ENCODE measurements at regions not wholly inside any gene's neighbourhood (a gene's known extent, or its start where the extent isn't known, plus 50 kb on each side); places are given as distances from the start of the nearest gene placed in this dataset.
A peak's percentile ranks its signal among the peaks of the same experiment; 100 is the strongest.

DNA sequence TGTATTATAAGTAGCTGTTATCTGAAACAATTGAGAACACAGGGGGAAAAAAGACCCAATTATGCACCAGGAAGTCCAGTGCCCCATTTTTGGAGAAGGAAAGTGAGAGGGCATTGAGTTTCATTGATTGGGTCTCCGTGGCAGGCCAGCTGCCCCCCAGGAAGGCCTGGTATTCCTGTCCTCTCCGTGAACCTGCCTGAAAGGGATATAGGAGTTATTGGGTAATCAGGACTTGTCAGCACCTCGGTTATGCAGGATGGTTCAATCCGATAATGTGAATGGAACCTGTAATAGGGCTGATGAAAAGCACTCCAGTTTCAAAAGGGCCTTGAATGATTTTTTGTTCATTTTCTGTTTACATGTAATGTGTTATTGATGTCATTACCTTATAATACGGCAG is 122.0 kb upstream of the RARB start:
- TF ChIP-seq CTCF (IDR thresholded peaks at IDR 0.05; ENCODE audit: extremely low read depth, low read depth, low read length) = no peak
- Histone ChIP-seq H3K9me3 (ENCODE audit: low read depth, low read length) (no peaks in the 10 kb centered on the region), H3K27ac (ENCODE audit: low read depth, low read length) (no peak overlapping the region), H3K36me3 (ENCODE audit: insufficient read depth, low read length) (no peaks in the 10 kb centered on the region), H3K4me1 (ENCODE audit: insufficient read depth, low read length) (no peaks in the 10 kb centered on the region), H4K20me1 (ENCODE audit: insufficient read depth, low read length) (no peaks in the 10 kb centered on the region), H3K27me3 (ENCODE audit: insufficient read depth, low read length) (no peaks in the 10 kb centered on the region), H3K79me2 (ENCODE audit: insufficient read depth, low read length) (no peaks in the 10 kb centered on the region), H2AFZ (ENCODE audit: low read length) (no peak overlapping the region), H3K4me3 (ENCODE audit: insufficient read depth, low read length) (no peak overlapping the region), H3K4me2 (ENCODE audit: insufficient read depth, low read length) (no peak overlapping the region)
- DNase-seq (ENCODE audit: insufficient read length, low spot score, missing footprints) = peak; percentile 51

GRCh38 chr3:25306705-25307104 is 121.4 kb upstream of the RARB start:
- H3K27me3 ChIP-seq (ENCODE audit: insufficient read depth, low read length) = no peaks in the 10 kb centered on the region
- no peak overlapping the region for H3K4me2 ChIP-seq (ENCODE audit: insufficient read depth, low read length)
- H4K20me1 ChIP-seq (ENCODE audit: insufficient read depth, low read length) = no peaks in the 10 kb centered on the region
- H3K4me3 ChIP-seq (ENCODE audit: insufficient read depth, low read length) = no peak overlapping the region
- DNase-seq (ENCODE audit: insufficient read length, low spot score, missing footprints) = no peak
- no peaks in the 10 kb centered on the region for H3K36me3 ChIP-seq (ENCODE audit: insufficient read depth, low read length)
- H3K27ac ChIP-seq (ENCODE audit: low read depth, low read length) = no peak overlapping the region
- no peak for TF ChIP-seq CTCF (IDR thresholded peaks at IDR 0.05; ENCODE audit: extremely low read depth, low read depth, low read length)
- no peaks in the 10 kb centered on the region for H3K4me1 ChIP-seq (ENCODE audit: insufficient read depth, low read length)
- H3K79me2 ChIP-seq (ENCODE audit: insufficient read depth, low read length) = no peaks in the 10 kb centered on the region
- H2AFZ ChIP-seq (ENCODE audit: low read length) = no peak overlapping the region
- H3K9me3 ChIP-seq (ENCODE audit: low read depth, low read length) = no peaks in the 10 kb centered on the region

GRCh38 chr3:25313286-25313685 is 114.8 kb upstream of the RARB start:
- Histone ChIP-seq H3K36me3 (ENCODE audit: insufficient read depth, low read length) (no peaks in the 10 kb centered on the region), H4K20me1 (ENCODE audit: insufficient read depth, low read length) (no peaks in the 10 kb centered on the region), H3K27me3 (ENCODE audit: insufficient read depth, low read length) (no peaks in the 10 kb centered on the region), H3K4me1 (ENCODE audit: insufficient read depth, low read length) (no peaks in the 10 kb centered on the region), H2AFZ (ENCODE audit: low read length) (no peak overlapping the region), H3K79me2 (ENCODE audit: insufficient read depth, low read length) (no peaks in the 10 kb centered on the region), H3K4me2 (ENCODE audit: insufficient read depth, low read length) (no peak overlapping the region), H3K4me3 (ENCODE audit: insufficient read depth, low read length) (no peak overlapping the region), H3K9me3 (ENCODE audit: low read depth, low read length) (no peaks in the 10 kb centered on the region), H3K27ac (ENCODE audit: low read depth, low read length) (no peak overlapping the region)
- DNase-seq (ENCODE audit: insufficient read length, low spot score, missing footprints) = no peak
- no peak for TF ChIP-seq CTCF (IDR thresholded peaks at IDR 0.05; ENCODE audit: extremely low read depth, low read depth, low read length)

- Histone ChIP-seq H3K4me3 (ENCODE audit: insufficient read depth, low read length) (no peak overlapping the region), H3K27ac (ENCODE audit: low read depth, low read length) (no peak overlapping the region), H4K20me1 (ENCODE audit: insufficient read depth, low read length) (no peaks in the 10 kb centered on the region), H3K36me3 (ENCODE audit: insufficient read depth, low read length) (no peaks in the 10 kb centered on the region), H3K9me3 (ENCODE audit: low read depth, low read length) (no peaks in the 10 kb centered on the region), H3K27me3 (ENCODE audit: insufficient read depth, low read length) (no peaks in the 10 kb centered on the region), H3K4me2 (ENCODE audit: insufficient read depth, low read length) (no peak overlapping the region), H3K4me1 (ENCODE audit: insufficient read depth, low read length) (no peaks in the 10 kb centered on the region), H2AFZ (ENCODE audit: low read length) (no peak overlapping the region), H3K79me2 (ENCODE audit: insufficient read depth, low read length) (no peaks in the 10 kb centered on the region)
- no peak for TF ChIP-seq CTCF (IDR thresholded peaks at IDR 0.05; ENCODE audit: extremely low read depth, low read depth, low read length)
- DNase-seq (ENCODE audit: insufficient read length, low spot score, missing footprints) = no peak
Measured at GRCh38 chr3:25324954-25325655, 103.0 kb upstream of the RARB start.
